CD14-positive monocyte (primary cell): ENCODE measurements at regions not wholly inside any gene's neighbourhood (a gene's known extent, or its start where the extent isn't known, plus 50 kb on each side); places are given as distances from the start of the nearest gene placed in this dataset.
A peak's percentile ranks its signal among the peaks of the same experiment; 100 is the strongest.

Experiments used
- DNase-seq, 3 donors: peaks; one replicate each; pipeline ENCODE4 v3.0.0-alpha.2; 2011 to 2022
- H2AFZ ChIP-seq: 2 replicates; pipeline ENCODE4 v1.6.0; 2012; ENCODE audit warnings: mild to moderate bottlenecking, low read depth, low read length, inconsistent platforms; ENCODE audit not compliant: insufficient read depth, poor library complexity, severe bottlenecking
- H3K27ac ChIP-seq, 2 donors: 1 replicate in 1 of 2; 2 replicates in 1 of 2; pipeline ENCODE4 v1.5.1; 2012 to 2013; ENCODE audit warnings: low read length in 2 of 2, control low read depth in 1 of 2, inconsistent platforms in 1 of 2, low read depth in 1 of 2, mild to moderate bottlenecking in 1 of 2
- H3K27me3 ChIP-seq, 2 donors: one replicate each; pipeline versions ENCODE4 v1.6.0 to v1.6.1; 2011 to 2013; ENCODE audit warnings: low read length in 2 of 2; ENCODE audit not compliant: control insufficient read depth in 2 of 2, insufficient read depth in 2 of 2
- H3K36me3 ChIP-seq, 2 donors: replicated peaks in 1 of 2; 1 replicate in 1 of 2; 2 replicates in 1 of 2; pipeline versions ENCODE4 v1.5.1 to v1.6.1; 2012 to 2013; ENCODE audit warnings: low read length in 2 of 2, control low read depth in 1 of 2, inconsistent platforms in 1 of 2, mild to moderate bottlenecking in 1 of 2; ENCODE audit not compliant: insufficient read depth in 2 of 2, control insufficient read depth in 1 of 2
- H3K4me1 ChIP-seq, 2 donors: 1 replicate in 1 of 2; 2 replicates in 1 of 2; pipeline versions ENCODE4 v1.5.1 to v1.6.1; 2012 to 2013; ENCODE audit warnings: low read length in 2 of 2, control low read depth in 1 of 2, inconsistent platforms in 1 of 2, mild to moderate bottlenecking in 1 of 2, moderate library complexity in 1 of 2; ENCODE audit not compliant: insufficient read depth in 2 of 2, control insufficient read depth in 1 of 2
- H3K4me2 ChIP-seq: replicated peaks from 2 replicates; pipeline ENCODE3; 2012; ENCODE audit warnings: low read length, moderate library complexity, mild to moderate bottlenecking; ENCODE audit not compliant: poor library complexity, severe bottlenecking; ENCODE audit errors: extremely low read depth
- H3K4me3 ChIP-seq, 3 experiments: fragments of 200-600 bp in 1 of 3; sonication (generic) in 1 of 3; replicated peaks in 1 of 3; 1 replicate in 2 of 3; 2 replicates in 1 of 3; pipeline ENCODE4 v1.5.1; 2011 to 2013; ENCODE audit warnings: low read length in 3 of 3, mild to moderate bottlenecking in 3 of 3, control low read depth in 2 of 3, low read depth in 2 of 3, inconsistent platforms in 1 of 3, moderate library complexity in 1 of 3
- H3K79me2 ChIP-seq: 2 replicates; pipeline ENCODE4 v1.6.0; 2012; ENCODE audit warnings: mild to moderate bottlenecking, control low read depth, inconsistent platforms, low read length, moderate library complexity; ENCODE audit not compliant: insufficient read depth
- H3K9ac ChIP-seq: 2 replicates; pipeline ENCODE4 v1.6.0; 2017; ENCODE audit warnings: low read length, mild to moderate bottlenecking; ENCODE audit not compliant: insufficient read depth, poor library complexity, severe bottlenecking
- H3K9me3 ChIP-seq, 2 donors: replicated peaks in 1 of 2; 1 replicate in 1 of 2; 2 replicates in 1 of 2; pipeline versions ENCODE4 v1.5.1 to v1.6.1; 2012 to 2013; ENCODE audit warnings: low read length in 2 of 2, control low read depth in 1 of 2; ENCODE audit not compliant: control insufficient read depth in 1 of 2, insufficient read depth in 1 of 2
- H4K20me1 ChIP-seq: 2 replicates; pipeline ENCODE4 v1.6.0; 2012; ENCODE audit warnings: mild to moderate bottlenecking, low read length, control low read depth, moderate library complexity; ENCODE audit not compliant: insufficient read depth
- H3K27ac Mint-ChIP-seq, 7 donors: one replicate each; pipeline ENCODE4 v1.8.0; 2020; ENCODE audit warnings: mild to moderate bottlenecking in 7 of 7, mixed read lengths in 7 of 7, moderate library complexity in 6 of 7, inconsistent platforms in 2 of 7
- H3K27me3 Mint-ChIP-seq, 3 donors: one replicate each; pipeline ENCODE4 v1.8.0; 2021 to 2022; ENCODE audit warnings: low read depth in 3 of 3, mild to moderate bottlenecking in 3 of 3, mixed read lengths in 3 of 3, moderate library complexity in 3 of 3, inconsistent platforms in 1 of 3
- H3K36me3 Mint-ChIP-seq, 2 donors: one replicate each; pipeline ENCODE4 v1.8.0; 2020; ENCODE audit warnings: mixed read lengths in 2 of 2, inconsistent platforms in 1 of 2, mild to moderate bottlenecking in 1 of 2
- H3K4me1 Mint-ChIP-seq: one replicate; pipeline ENCODE4 v1.8.0; 2020; ENCODE audit warnings: mild to moderate bottlenecking, mixed read lengths
- H3K4me3 Mint-ChIP-seq, 2 donors: one replicate each; pipeline ENCODE4 v1.8.0; 2020; ENCODE audit warnings: mild to moderate bottlenecking in 2 of 2, mixed read lengths in 2 of 2, moderate library complexity in 1 of 2
- H3K9me3 Mint-ChIP-seq, 7 donors: one replicate each; pipeline ENCODE4 v1.8.0; 2020 to 2022; ENCODE audit warnings: mixed read lengths in 7 of 7, mild to moderate bottlenecking in 6 of 7, moderate library complexity in 6 of 7, inconsistent platforms in 2 of 7
- WGBS: methylation state at CpG from one replicate; pipeline ENCODE4 v1.1.5; 2013; ENCODE audit warnings: missing lambda C conversion rate; ENCODE audit not compliant: insufficient coverage; 5-methylcytosine and 5-hydroxymethylcytosine counted together
- intact Hi-C, 2 donors: fragments of 100-400 bp; cut with micrococcal nuclease; formaldehyde crosslinking; loops; one replicate each; pipeline versions ENCODE4 v1.15.0 to v1.15.1; 2023
- TF ChIP-seq, protein P1 (sequence below): fragments of 200-600 bp; IDR thresholded peaks from one replicate; pipeline ENCODE4 v1.8.0; 2022; ENCODE audit warnings: antibody characterized with exemption, mild to moderate bottlenecking

DNA sequence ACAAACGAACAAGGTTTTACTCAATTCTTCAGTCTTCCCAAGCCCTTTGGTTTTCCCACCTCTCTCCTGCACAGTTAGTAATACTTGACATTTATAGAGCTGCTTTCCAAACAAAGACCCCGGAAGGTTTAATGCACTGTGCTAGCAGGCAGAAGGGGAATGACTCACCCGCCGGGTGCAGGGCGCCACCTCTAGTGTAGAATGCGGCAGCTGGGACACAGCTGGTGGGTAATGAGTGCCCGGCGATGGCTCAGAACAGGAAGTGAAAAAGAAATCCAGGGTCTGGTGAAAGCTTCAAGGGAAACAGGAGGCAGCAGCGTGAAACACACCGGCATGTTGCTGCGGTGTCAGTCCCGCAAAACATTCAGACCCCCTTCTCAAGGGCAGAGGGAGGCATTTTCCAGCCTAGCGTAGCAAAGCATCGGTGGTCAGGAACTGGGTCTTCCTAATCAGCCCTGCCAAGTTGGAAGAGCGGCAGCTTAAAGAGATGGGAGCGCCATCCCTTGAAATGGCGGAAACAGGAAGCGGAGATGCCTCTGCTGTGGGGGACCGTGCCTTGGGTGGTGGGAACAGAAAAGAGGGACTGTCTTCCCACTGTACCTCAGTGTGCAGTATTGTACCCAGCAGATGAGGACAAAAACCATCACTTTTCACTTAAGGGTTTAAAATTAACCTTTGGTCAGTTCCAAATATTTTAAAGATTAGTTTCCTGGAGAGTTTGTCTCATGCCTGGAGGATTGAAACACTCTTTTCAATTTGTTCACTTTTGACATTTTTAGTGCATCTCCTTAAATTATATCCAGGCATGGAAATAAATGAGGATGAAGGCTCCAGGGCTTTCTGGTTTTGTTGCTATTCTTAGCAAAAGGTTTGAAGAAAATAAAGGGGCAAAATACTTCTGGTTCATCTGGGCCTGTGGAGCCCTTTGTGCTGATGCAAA is 160.7 kb upstream of the MCTP2 start:
- H3K4me2 ChIP-seq = no peak overlapping the region
- H3K9ac ChIP-seq = no peak overlapping the region
- no peaks in the 10 kb centered on the region for H4K20me1 ChIP-seq
- intact Hi-C loops = no loop called here
- Mint-ChIP-seq H3K36me3 (no peaks in the 10 kb centered on the region), H3K4me1 (peaks cover 5% of the 10 kb centered on the region), H3K27me3 (peaks cover 0 to 5% (median 4%) of the 10 kb centered on the region in 3 donors), H3K4me3 (peak overlapping the region in 1 of 2 donors; percentile 77), H3K27ac (peak overlapping the region in 1 of 7 donors; percentile 46), H3K9me3 (peaks cover 2 to 13% (median 5%) of the 10 kb centered on the region in 7 donors)
- H3K9me3 ChIP-seq = peaks cover 3 to 4% of the 10 kb centered on the region in 2 donors
- no peaks in the 10 kb centered on the region for H3K4me1 ChIP-seq
- WGBS = 56% methylated on average over 13 of the region's 19 CpGs
- no peak overlapping the region for H3K27ac ChIP-seq
- H3K79me2 ChIP-seq = no peaks in the 10 kb centered on the region
- peak; percentile 3 to 41 (median 21) for DNase-seq
- peak overlapping the region in 1 of 3 experiments; percentile 13 for H3K4me3 ChIP-seq
- peak overlapping the region; percentile 17 for H2AFZ ChIP-seq
- TF ChIP-seq, protein P1, sequence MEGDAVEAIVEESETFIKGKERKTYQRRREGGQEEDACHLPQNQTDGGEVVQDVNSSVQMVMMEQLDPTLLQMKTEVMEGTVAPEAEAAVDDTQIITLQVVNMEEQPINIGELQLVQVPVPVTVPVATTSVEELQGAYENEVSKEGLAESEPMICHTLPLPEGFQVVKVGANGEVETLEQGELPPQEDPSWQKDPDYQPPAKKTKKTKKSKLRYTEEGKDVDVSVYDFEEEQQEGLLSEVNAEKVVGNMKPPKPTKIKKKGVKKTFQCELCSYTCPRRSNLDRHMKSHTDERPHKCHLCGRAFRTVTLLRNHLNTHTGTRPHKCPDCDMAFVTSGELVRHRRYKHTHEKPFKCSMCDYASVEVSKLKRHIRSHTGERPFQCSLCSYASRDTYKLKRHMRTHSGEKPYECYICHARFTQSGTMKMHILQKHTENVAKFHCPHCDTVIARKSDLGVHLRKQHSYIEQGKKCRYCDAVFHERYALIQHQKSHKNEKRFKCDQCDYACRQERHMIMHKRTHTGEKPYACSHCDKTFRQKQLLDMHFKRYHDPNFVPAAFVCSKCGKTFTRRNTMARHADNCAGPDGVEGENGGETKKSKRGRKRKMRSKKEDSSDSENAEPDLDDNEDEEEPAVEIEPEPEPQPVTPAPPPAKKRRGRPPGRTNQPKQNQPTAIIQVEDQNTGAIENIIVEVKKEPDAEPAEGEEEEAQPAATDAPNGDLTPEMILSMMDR = no peak
- no peaks in the 10 kb centered on the region for H3K36me3 ChIP-seq
- H3K27me3 ChIP-seq = no peaks in the 10 kb centered on the region

GRCh38 chr15:94069844-94070243 is 161.5 kb upstream of the MCTP2 start:
- Histone ChIP-seq H2AFZ (no peak overlapping the region), H3K9me3 (peaks cover 3 to 4% of the 10 kb centered on the region in 2 donors), H3K36me3 (no peaks in the 10 kb centered on the region), H3K4me2 (no peak overlapping the region), H3K4me1 (no peaks in the 10 kb centered on the region), H4K20me1 (no peaks in the 10 kb centered on the region), H3K27ac (no peak overlapping the region), H3K9ac (no peak overlapping the region), H3K27me3 (no peaks in the 10 kb centered on the region), H3K79me2 (no peaks in the 10 kb centered on the region), H3K4me3 (no peak overlapping the region)
- Mint-ChIP-seq H3K4me3 (no peak overlapping the region), H3K4me1 (peaks cover 5% of the 10 kb centered on the region), H3K27ac (no peak overlapping the region), H3K9me3 (peaks cover 2 to 13% (median 7%) of the 10 kb centered on the region in 7 donors), H3K36me3 (no peaks in the 10 kb centered on the region), H3K27me3 (peaks cover 0 to 5% (median 4%) of the 10 kb centered on the region in 3 donors)
- DNase-seq = no peak
- intact Hi-C loops = no loop called here
- 100% methylated on average over 2 of the region's 9 CpGs for WGBS
- TF ChIP-seq, protein P1 = no peak
